GM23338 (cell line): ENCODE measurements at regions not wholly inside any gene's neighbourhood (a gene's known extent, or its start where the extent isn't known, plus 50 kb on each side); places are given as distances from the start of the nearest gene placed in this dataset.

Source experiments
- ATAC-seq: fragments of 200-7000 bp; cut with Tn5 transposase; 3 replicates; pipeline ENCODE4 v1.9.1; 2020
- DNase-seq: peaks from one replicate; pipeline ENCODE4 v3.0.0-alpha.2; 2015; ENCODE audit warnings: low spot score
- H2AFZ ChIP-seq: fragments of 200-600 bp; sonication (generic); 2 replicates; pipeline ENCODE4 v1.8.0; 2016; ENCODE audit warnings: antibody characterized with exemption, mild to moderate bottlenecking, moderate library complexity
- H3F3A ChIP-seq: fragments of 200-600 bp; sonication (generic); replicated peaks from 2 replicates; pipeline ENCODE4 v1.8.0; 2017; ENCODE audit warnings: antibody characterized with exemption, mixed run types, low read depth
- H3K27ac ChIP-seq: fragments of 200-600 bp; sonication (generic); 2 replicates; pipeline ENCODE4 v1.6.1; 2016; ENCODE audit warnings: low read depth
- H3K27me3 ChIP-seq: fragments of 200-600 bp; sonication (generic); 2 replicates; pipeline ENCODE4 v1.8.0; 2016; ENCODE audit warnings: mild to moderate bottlenecking, mixed run types, moderate library complexity; ENCODE audit not compliant: insufficient read depth
- H3K36me3 ChIP-seq: fragments of 200-600 bp; sonication (generic); 2 replicates; pipeline ENCODE4 v1.8.0; 2016; ENCODE audit warnings: mild to moderate bottlenecking; ENCODE audit not compliant: insufficient read depth
- H3K4me1 ChIP-seq: fragments of 200-600 bp; sonication (generic); 2 replicates; pipeline ENCODE4 v1.8.0; 2016; ENCODE audit warnings: mild to moderate bottlenecking, moderate library complexity; ENCODE audit not compliant: insufficient read depth
- H3K4me2 ChIP-seq: fragments of 200-600 bp; sonication (generic); 2 replicates; pipeline ENCODE4 v1.7.1; 2017; ENCODE audit warnings: mixed run types
- H3K4me3 ChIP-seq: fragments of 200-600 bp; sonication (generic); 2 replicates; pipeline ENCODE4 v1.6.1; 2016; ENCODE audit warnings: mixed run types
- H3K79me2 ChIP-seq: fragments of 200-600 bp; sonication (generic); replicated peaks from 2 replicates; pipeline ENCODE4 v1.8.0; 2017; ENCODE audit warnings: mild to moderate bottlenecking; ENCODE audit not compliant: insufficient read depth
- H3K9me2 ChIP-seq: fragments of 200-600 bp; sonication (generic); 2 replicates; pipeline ENCODE4 v1.8.0; 2017; ENCODE audit not compliant: insufficient read depth
- H4K20me1 ChIP-seq: fragments of 200-600 bp; sonication (generic); replicated peaks from 2 replicates; pipeline ENCODE4 v1.8.0; 2017; ENCODE audit warnings: mild to moderate bottlenecking; ENCODE audit not compliant: insufficient read depth
- H3K27ac Mint-ChIP-seq: 2 replicates; pipeline ENCODE4 v1.8.0; 2020; ENCODE audit warnings: inconsistent platforms, mild to moderate bottlenecking, moderate library complexity, mixed read lengths
- H3K27me3 Mint-ChIP-seq: 3 replicates; pipeline ENCODE4 v1.8.0; 2022; ENCODE audit warnings: low read depth, mild to moderate bottlenecking, moderate library complexity, mixed read lengths, inconsistent platforms; ENCODE audit not compliant: insufficient read depth, poor library complexity
- H3K36me3 Mint-ChIP-seq: 3 replicates; pipeline ENCODE4 v1.8.0; 2021; ENCODE audit warnings: low read depth, mild to moderate bottlenecking, inconsistent platforms, moderate library complexity, mixed read lengths
- H3K4me1 Mint-ChIP-seq: 3 replicates; pipeline ENCODE4 v1.8.0; 2020; ENCODE audit warnings: mild to moderate bottlenecking, inconsistent platforms, mixed read lengths
- H3K4me3 Mint-ChIP-seq: 3 replicates; pipeline ENCODE4 v1.8.0; 2021; ENCODE audit warnings: moderate library complexity, mild to moderate bottlenecking, inconsistent platforms, mixed read lengths
- H3K9me3 Mint-ChIP-seq: 3 replicates; pipeline ENCODE4 v1.8.0; 2020; ENCODE audit warnings: moderate library complexity, mild to moderate bottlenecking, inconsistent platforms, mixed read lengths
- CREB1 ChIP-seq: fragments of 250-450 bp; sonication (Bioruptor Pico); IDR thresholded peaks from 2 replicates; pipeline ENCODE4 v1.5.0; 2020; ENCODE audit warnings: low read depth, mild to moderate bottlenecking, moderate library complexity
- EZH2 ChIP-seq: fragments of 200-600 bp; sonication (generic); IDR thresholded peaks from one replicate; pipeline ENCODE4 v1.8.0; 2017; ENCODE audit warnings: antibody characterized with exemption, mild to moderate bottlenecking, low read depth; ENCODE audit not compliant: unreplicated experiment
- EZH2phosphoT487 ChIP-seq: fragments of 200-600 bp; sonication (generic); IDR thresholded peaks from one replicate; pipeline ENCODE4 v1.8.1; 2018; ENCODE audit warnings: antibody characterized with exemption; ENCODE audit not compliant: unreplicated experiment
- JUNB ChIP-seq: IDR thresholded peaks from one replicate; pipeline ENCODE4 v1.6.1; 2016; ENCODE audit warnings: antibody characterized with exemption; ENCODE audit not compliant: unreplicated experiment
- NANOG ChIP-seq: IDR thresholded peaks from 2 replicates; pipeline ENCODE4 v1.6.1; 2016; ENCODE audit warnings: antibody characterized with exemption, borderline replicate concordance
- POLR2AphosphoS5 ChIP-seq: IDR thresholded peaks from 2 replicates; pipeline ENCODE4 v1.6.1; 2016; ENCODE audit warnings: antibody characterized with exemption, low read depth
- STAT1 ChIP-seq: IDR thresholded peaks from one replicate; pipeline ENCODE4 v1.6.1; 2016; ENCODE audit warnings: antibody characterized with exemption; ENCODE audit not compliant: unreplicated experiment
- ZNF114 ChIP-seq: fragments of 250-450 bp; sonication (Bioruptor Pico); IDR thresholded peaks from 2 replicates; pipeline ENCODE4 v1.5.0; 2020; ENCODE audit warnings: mild to moderate bottlenecking, moderate library complexity
- ZNF331 ChIP-seq: fragments of 250-450 bp; sonication (Bioruptor Pico); IDR thresholded peaks from 2 replicates; pipeline ENCODE4 v1.5.0; 2020; ENCODE audit warnings: low read depth, mild to moderate bottlenecking, moderate library complexity
- TF ChIP-seq, protein P1 (sequence below): IDR thresholded peaks from 2 replicates; pipeline ENCODE4 v1.6.1; 2016; ENCODE audit warnings: antibody characterized with exemption
- TF ChIP-seq, protein P2 (sequence below): fragments of 250-450 bp; sonication (Bioruptor Pico); IDR thresholded peaks from 2 replicates; pipeline ENCODE4 v1.5.0; 2020; ENCODE audit warnings: mild to moderate bottlenecking, moderate library complexity
- TF ChIP-seq, protein P3 (sequence below), 2 experiments: fragments of 200-600 bp in 1 of 2; sonication (generic) in 1 of 2; conservative IDR thresholded peaks; 2 replicates each; pipeline versions ENCODE4 v1.5.1 to v1.6.1; 2016 to 2017; ENCODE audit warnings: antibody characterized with exemption in 2 of 2, low read depth in 2 of 2, mild to moderate bottlenecking in 2 of 2, moderate library complexity in 1 of 2
- TF ChIP-seq, protein P4 (sequence below): IDR thresholded peaks from one replicate; pipeline ENCODE4 v1.6.1; 2018; ENCODE audit warnings: antibody characterized with exemption; ENCODE audit not compliant: unreplicated experiment

DNA sequence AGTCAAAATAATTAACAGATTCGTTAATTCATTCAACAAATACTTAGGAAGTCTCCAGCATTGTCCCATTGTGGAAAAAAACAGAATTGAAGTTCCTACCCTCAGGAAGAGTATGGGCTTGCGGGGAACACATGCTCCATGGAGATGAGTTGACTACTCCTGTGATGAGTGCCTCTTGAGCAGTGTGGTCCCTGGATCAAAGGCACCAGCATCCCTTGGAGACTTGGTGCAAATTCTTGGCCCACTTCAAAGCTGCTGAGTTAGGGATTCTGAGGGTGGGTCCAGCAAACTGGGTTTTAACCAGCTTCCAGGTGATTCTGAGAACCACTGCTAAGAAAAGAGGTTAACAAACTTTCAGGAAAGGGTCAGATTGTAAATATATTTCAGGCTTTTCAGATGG, 361.6 kb downstream of the MYCN start:
- no peaks in the 10 kb centered on the region for H3K36me3 Mint-ChIP-seq
- H3K27me3 ChIP-seq, result no peaks in the 10 kb centered on the region
- no peaks in the 10 kb centered on the region; the same call in 1 of the 2 replicates for H3K9me2 ChIP-seq
- no peaks in the 10 kb centered on the region for H4K20me1 ChIP-seq
- H3F3A ChIP-seq, result no peaks in the 10 kb centered on the region
- no peak overlapping the region for H3K27ac Mint-ChIP-seq
- no peak overlapping the region for H3K4me3 ChIP-seq
- H3K36me3 ChIP-seq, result no peaks in the 10 kb centered on the region
- TF ChIP-seq, protein P1, sequence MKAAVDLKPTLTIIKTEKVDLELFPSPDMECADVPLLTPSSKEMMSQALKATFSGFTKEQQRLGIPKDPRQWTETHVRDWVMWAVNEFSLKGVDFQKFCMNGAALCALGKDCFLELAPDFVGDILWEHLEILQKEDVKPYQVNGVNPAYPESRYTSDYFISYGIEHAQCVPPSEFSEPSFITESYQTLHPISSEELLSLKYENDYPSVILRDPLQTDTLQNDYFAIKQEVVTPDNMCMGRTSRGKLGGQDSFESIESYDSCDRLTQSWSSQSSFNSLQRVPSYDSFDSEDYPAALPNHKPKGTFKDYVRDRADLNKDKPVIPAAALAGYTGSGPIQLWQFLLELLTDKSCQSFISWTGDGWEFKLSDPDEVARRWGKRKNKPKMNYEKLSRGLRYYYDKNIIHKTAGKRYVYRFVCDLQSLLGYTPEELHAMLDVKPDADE, result no peak
- TF ChIP-seq, protein P2, sequence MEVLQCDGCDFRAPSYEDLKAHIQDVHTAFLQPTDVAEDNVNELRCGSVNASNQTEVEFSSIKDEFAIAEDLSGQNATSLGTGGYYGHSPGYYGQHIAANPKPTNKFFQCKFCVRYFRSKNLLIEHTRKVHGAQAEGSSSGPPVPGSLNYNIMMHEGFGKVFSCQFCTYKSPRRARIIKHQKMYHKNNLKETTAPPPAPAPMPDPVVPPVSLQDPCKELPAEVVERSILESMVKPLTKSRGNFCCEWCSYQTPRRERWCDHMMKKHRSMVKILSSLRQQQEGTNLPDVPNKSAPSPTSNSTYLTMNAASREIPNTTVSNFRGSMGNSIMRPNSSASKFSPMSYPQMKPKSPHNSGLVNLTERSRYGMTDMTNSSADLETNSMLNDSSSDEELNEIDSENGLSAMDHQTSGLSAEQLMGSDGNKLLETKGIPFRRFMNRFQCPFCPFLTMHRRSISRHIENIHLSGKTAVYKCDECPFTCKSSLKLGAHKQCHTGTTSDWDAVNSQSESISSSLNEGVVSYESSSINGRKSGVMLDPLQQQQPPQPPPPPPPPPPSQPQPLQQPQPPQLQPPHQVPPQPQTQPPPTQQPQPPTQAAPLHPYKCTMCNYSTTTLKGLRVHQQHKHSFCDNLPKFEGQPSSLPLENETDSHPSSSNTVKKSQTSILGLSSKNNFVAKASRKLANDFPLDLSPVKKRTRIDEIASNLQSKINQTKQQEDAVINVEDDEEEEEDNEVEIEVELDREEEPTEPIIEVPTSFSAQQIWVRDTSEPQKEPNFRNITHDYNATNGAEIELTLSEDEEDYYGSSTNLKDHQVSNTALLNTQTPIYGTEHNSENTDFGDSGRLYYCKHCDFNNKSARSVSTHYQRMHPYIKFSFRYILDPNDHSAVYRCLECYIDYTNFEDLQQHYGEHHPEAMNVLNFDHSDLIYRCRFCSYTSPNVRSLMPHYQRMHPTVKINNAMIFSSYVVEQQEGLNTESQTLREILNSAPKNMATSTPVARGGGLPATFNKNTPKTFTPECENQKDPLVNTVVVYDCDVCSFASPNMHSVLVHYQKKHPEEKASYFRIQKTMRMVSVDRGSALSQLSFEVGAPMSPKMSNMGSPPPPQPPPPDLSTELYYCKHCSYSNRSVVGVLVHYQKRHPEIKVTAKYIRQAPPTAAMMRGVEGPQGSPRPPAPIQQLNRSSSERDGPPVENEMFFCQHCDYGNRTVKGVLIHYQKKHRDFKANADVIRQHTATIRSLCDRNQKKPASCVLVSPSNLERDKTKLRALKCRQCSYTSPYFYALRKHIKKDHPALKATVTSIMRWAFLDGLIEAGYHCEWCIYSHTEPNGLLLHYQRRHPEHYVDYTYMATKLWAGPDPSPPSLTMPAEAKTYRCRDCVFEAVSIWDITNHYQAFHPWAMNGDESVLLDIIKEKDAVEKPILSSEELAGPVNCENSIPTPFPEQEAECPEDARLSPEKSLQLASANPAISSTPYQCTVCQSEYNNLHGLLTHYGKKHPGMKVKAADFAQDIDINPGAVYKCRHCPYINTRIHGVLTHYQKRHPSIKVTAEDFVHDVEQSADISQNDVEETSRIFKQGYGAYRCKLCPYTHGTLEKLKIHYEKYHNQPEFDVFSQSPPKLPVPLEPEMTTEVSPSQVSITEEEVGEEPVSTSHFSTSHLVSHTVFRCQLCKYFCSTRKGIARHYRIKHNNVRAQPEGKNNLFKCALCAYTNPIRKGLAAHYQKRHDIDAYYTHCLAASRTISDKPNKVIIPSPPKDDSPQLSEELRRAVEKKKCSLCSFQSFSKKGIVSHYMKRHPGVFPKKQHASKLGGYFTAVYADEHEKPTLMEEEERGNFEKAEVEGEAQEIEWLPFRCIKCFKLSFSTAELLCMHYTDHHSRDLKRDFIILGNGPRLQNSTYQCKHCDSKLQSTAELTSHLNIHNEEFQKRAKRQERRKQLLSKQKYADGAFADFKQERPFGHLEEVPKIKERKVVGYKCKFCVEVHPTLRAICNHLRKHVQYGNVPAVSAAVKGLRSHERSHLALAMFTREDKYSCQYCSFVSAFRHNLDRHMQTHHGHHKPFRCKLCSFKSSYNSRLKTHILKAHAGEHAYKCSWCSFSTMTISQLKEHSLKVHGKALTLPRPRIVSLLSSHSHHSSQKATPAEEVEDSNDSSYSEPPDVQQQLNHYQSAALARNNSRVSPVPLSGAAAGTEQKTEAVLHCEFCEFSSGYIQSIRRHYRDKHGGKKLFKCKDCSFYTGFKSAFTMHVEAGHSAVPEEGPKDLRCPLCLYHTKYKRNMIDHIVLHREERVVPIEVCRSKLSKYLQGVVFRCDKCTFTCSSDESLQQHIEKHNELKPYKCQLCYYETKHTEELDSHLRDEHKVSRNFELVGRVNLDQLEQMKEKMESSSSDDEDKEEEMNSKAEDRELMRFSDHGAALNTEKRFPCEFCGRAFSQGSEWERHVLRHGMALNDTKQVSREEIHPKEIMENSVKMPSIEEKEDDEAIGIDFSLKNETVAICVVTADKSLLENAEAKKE (CRISPR knock-in tag), result no peak
- TF ChIP-seq EZH2 (no peak), STAT1 (no peak), ZNF331 (CRISPR knock-in tag) (no peak), ZNF114 (CRISPR knock-in tag) (no peak), CREB1 (CRISPR knock-in tag) (no peak), NANOG (no peak), JUNB (no peak), EZH2phosphoT487 (no peak), POLR2AphosphoS5 (no peak)
- TF ChIP-seq, protein P3, sequence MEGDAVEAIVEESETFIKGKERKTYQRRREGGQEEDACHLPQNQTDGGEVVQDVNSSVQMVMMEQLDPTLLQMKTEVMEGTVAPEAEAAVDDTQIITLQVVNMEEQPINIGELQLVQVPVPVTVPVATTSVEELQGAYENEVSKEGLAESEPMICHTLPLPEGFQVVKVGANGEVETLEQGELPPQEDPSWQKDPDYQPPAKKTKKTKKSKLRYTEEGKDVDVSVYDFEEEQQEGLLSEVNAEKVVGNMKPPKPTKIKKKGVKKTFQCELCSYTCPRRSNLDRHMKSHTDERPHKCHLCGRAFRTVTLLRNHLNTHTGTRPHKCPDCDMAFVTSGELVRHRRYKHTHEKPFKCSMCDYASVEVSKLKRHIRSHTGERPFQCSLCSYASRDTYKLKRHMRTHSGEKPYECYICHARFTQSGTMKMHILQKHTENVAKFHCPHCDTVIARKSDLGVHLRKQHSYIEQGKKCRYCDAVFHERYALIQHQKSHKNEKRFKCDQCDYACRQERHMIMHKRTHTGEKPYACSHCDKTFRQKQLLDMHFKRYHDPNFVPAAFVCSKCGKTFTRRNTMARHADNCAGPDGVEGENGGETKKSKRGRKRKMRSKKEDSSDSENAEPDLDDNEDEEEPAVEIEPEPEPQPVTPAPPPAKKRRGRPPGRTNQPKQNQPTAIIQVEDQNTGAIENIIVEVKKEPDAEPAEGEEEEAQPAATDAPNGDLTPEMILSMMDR (conservative IDR thresholded peaks at IDR 0.05; ENCODE audit: low read depth in 2 of 2), result no peak
- TF ChIP-seq, protein P4, sequence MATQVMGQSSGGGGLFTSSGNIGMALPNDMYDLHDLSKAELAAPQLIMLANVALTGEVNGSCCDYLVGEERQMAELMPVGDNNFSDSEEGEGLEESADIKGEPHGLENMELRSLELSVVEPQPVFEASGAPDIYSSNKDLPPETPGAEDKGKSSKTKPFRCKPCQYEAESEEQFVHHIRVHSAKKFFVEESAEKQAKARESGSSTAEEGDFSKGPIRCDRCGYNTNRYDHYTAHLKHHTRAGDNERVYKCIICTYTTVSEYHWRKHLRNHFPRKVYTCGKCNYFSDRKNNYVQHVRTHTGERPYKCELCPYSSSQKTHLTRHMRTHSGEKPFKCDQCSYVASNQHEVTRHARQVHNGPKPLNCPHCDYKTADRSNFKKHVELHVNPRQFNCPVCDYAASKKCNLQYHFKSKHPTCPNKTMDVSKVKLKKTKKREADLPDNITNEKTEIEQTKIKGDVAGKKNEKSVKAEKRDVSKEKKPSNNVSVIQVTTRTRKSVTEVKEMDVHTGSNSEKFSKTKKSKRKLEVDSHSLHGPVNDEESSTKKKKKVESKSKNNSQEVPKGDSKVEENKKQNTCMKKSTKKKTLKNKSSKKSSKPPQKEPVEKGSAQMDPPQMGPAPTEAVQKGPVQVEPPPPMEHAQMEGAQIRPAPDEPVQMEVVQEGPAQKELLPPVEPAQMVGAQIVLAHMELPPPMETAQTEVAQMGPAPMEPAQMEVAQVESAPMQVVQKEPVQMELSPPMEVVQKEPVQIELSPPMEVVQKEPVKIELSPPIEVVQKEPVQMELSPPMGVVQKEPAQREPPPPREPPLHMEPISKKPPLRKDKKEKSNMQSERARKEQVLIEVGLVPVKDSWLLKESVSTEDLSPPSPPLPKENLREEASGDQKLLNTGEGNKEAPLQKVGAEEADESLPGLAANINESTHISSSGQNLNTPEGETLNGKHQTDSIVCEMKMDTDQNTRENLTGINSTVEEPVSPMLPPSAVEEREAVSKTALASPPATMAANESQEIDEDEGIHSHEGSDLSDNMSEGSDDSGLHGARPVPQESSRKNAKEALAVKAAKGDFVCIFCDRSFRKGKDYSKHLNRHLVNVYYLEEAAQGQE, result no peak
- no peak for ATAC-seq
- no peak overlapping the region for H3K4me3 Mint-ChIP-seq
- H2AFZ ChIP-seq, result no peak overlapping the region
- no peak overlapping the region for H3K4me2 ChIP-seq
- peaks cover 18% of the 10 kb centered on the region for H3K4me1 Mint-ChIP-seq
- peaks cover 3% of the 10 kb centered on the region for H3K27me3 Mint-ChIP-seq
- DNase-seq, result no peak
- peaks cover 16% of the 10 kb centered on the region for H3K4me1 ChIP-seq
- H3K9me3 Mint-ChIP-seq, result peaks cover 6% of the 10 kb centered on the region; the same call in 2 of the 3 replicates
- no peak overlapping the region for H3K27ac ChIP-seq
- no peaks in the 10 kb centered on the region for H3K79me2 ChIP-seq
